GM12878 (cell line): ENCODE measurements at regions not wholly inside any gene's neighbourhood (a gene's known extent, or its start where the extent isn't known, plus 50 kb on each side); places are given as distances from the start of the nearest gene placed in this dataset.

Experiments
- BCL11A ChIP-seq: IDR thresholded peaks from 2 replicates; pipeline ENCODE4 v1.6.1; 2011; ENCODE audit warnings: low read depth, low read length
- CHD4 ChIP-seq: fragments of 200-600 bp; sonication (generic); IDR thresholded peaks from 2 replicates; pipeline ENCODE4 v1.6.1; 2016; ENCODE audit warnings: mild to moderate bottlenecking
- EP300 ChIP-seq, 2 experiments: fragments of 150-350 bp in 1 of 2; IDR thresholded peaks; 2 replicates each; pipeline ENCODE4 v1.6.1; 2011 to 2012; ENCODE audit warnings: low read depth in 2 of 2, low read length in 2 of 2, borderline replicate concordance in 1 of 2, improper control_type of control experiment in 1 of 2, inconsistent platforms in 1 of 2; ENCODE audit not compliant: control insufficient read depth in 1 of 2
- EZH2 ChIP-seq: IDR thresholded peaks from 2 replicates; pipeline ENCODE4 v1.6.1; 2012; ENCODE audit warnings: low read depth, mild to moderate bottlenecking, control low read depth, inconsistent platforms, low read length, borderline replicate concordance; ENCODE audit not compliant: control insufficient read depth
- GABPA ChIP-seq: IDR thresholded peaks from 2 replicates; pipeline ENCODE4 v1.6.1; 2014; ENCODE audit warnings: antibody characterized with exemption, low read depth, mild to moderate bottlenecking, inconsistent platforms
- MLLT1 ChIP-seq: fragments of 450-650 bp; IDR thresholded peaks from 2 replicates; pipeline ENCODE4 v1.6.1; 2016; ENCODE audit warnings: mild to moderate bottlenecking
- MXI1 ChIP-seq: fragments of 150-350 bp; IDR thresholded peaks from 2 replicates; pipeline ENCODE4 v1.6.1; 2011; ENCODE audit warnings: low read depth, mild to moderate bottlenecking, inconsistent platforms, low read length, improper control_type of control experiment
- PKNOX1 ChIP-seq: fragments of 450-650 bp; IDR thresholded peaks from 2 replicates; pipeline ENCODE4 v1.6.1; 2016; ENCODE audit warnings: mild to moderate bottlenecking
- POLR2A ChIP-seq: IDR thresholded peaks from 2 replicates; pipeline ENCODE4 v1.6.1; 2011; ENCODE audit warnings: low read depth, mild to moderate bottlenecking, low read length
- SMAD1 ChIP-seq: fragments of 450-650 bp; IDR thresholded peaks from 2 replicates; pipeline ENCODE4 v1.6.1; 2018; ENCODE audit warnings: mild to moderate bottlenecking, low read depth; ENCODE audit not compliant: partially characterized antibody
- SMC3 ChIP-seq: IDR thresholded peaks from 2 replicates; pipeline ENCODE4 v1.6.1; 2011; ENCODE audit warnings: low read length, improper control_type of control experiment, borderline replicate concordance
- SP1 ChIP-seq: IDR thresholded peaks from one replicate; pipeline ENCODE4 v1.6.1; 2011; ENCODE audit warnings: low read depth, low read length
- TF ChIP-seq, protein P1 (sequence below), 3 experiments: IDR thresholded peaks in 2 of 3; conservative IDR thresholded peaks in 1 of 3; 2 replicates each; pipeline ENCODE4 v1.5.1; 2011; ENCODE audit warnings: low read depth in 3 of 3, low read length in 3 of 3, mild to moderate bottlenecking in 3 of 3, control low read depth in 2 of 3, moderate library complexity in 2 of 3, inconsistent platforms in 1 of 3, mixed read lengths in 1 of 3; ENCODE audit not compliant: control insufficient read depth in 2 of 3, insufficient read depth in 1 of 3; ENCODE audit errors: extremely low read depth in 1 of 3
- TF ChIP-seq, protein P2 (sequence below): fragments of 450-650 bp; IDR thresholded peaks from 2 replicates; pipeline ENCODE4 v1.6.1; 2017; ENCODE audit warnings: mild to moderate bottlenecking, moderate library complexity

- no peak for TF ChIP-seq CHD4
- TF ChIP-seq EZH2: no peak
- TF ChIP-seq, protein P1, sequence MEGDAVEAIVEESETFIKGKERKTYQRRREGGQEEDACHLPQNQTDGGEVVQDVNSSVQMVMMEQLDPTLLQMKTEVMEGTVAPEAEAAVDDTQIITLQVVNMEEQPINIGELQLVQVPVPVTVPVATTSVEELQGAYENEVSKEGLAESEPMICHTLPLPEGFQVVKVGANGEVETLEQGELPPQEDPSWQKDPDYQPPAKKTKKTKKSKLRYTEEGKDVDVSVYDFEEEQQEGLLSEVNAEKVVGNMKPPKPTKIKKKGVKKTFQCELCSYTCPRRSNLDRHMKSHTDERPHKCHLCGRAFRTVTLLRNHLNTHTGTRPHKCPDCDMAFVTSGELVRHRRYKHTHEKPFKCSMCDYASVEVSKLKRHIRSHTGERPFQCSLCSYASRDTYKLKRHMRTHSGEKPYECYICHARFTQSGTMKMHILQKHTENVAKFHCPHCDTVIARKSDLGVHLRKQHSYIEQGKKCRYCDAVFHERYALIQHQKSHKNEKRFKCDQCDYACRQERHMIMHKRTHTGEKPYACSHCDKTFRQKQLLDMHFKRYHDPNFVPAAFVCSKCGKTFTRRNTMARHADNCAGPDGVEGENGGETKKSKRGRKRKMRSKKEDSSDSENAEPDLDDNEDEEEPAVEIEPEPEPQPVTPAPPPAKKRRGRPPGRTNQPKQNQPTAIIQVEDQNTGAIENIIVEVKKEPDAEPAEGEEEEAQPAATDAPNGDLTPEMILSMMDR (IDR thresholded peaks at IDR 0.05 in 2 of 3, conservative IDR thresholded peaks at IDR 0.05 in 1 of 3; ENCODE audit: control insufficient read depth in 2 of 3, extremely low read depth in 1 of 3, insufficient read depth in 1 of 3, low read depth in 3 of 3, low read length in 3 of 3): no peak
- TF ChIP-seq POLR2A: no peak
- no peak for TF ChIP-seq EP300 (IDR thresholded peaks at IDR 0.05; ENCODE audit: borderline replicate concordance in 1 of 2, control insufficient read depth in 1 of 2, low read depth in 2 of 2, low read length in 2 of 2)
- TF ChIP-seq SP1: no peak
- TF ChIP-seq MXI1: no peak
- TF ChIP-seq, protein P2, sequence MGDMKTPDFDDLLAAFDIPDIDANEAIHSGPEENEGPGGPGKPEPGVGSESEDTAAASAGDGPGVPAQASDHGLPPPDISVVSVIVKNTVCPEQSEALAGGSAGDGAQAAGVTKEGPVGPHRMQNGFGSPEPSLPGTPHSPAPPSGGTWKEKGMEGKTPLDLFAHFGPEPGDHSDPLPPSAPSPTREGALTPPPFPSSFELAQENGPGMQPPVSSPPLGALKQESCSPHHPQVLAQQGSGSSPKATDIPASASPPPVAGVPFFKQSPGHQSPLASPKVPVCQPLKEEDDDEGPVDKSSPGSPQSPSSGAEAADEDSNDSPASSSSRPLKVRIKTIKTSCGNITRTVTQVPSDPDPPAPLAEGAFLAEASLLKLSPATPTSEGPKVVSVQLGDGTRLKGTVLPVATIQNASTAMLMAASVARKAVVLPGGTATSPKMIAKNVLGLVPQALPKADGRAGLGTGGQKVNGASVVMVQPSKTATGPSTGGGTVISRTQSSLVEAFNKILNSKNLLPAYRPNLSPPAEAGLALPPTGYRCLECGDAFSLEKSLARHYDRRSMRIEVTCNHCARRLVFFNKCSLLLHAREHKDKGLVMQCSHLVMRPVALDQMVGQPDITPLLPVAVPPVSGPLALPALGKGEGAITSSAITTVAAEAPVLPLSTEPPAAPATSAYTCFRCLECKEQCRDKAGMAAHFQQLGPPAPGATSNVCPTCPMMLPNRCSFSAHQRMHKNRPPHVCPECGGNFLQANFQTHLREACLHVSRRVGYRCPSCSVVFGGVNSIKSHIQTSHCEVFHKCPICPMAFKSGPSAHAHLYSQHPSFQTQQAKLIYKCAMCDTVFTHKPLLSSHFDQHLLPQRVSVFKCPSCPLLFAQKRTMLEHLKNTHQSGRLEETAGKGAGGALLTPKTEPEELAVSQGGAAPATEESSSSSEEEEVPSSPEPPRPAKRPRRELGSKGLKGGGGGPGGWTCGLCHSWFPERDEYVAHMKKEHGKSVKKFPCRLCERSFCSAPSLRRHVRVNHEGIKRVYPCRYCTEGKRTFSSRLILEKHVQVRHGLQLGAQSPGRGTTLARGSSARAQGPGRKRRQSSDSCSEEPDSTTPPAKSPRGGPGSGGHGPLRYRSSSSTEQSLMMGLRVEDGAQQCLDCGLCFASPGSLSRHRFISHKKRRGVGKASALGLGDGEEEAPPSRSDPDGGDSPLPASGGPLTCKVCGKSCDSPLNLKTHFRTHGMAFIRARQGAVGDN: no peak
- TF ChIP-seq SMAD1: no peak
- no peak for TF ChIP-seq SMC3
- no peak for TF ChIP-seq PKNOX1
- TF ChIP-seq MLLT1: no peak
- no peak for TF ChIP-seq BCL11A
- TF ChIP-seq GABPA: no peak
Measured at GRCh38 chr14:98633380-98633779, 638.6 kb downstream of the BCL11B start.
